Adrenal gland (tissue), 9 donors: ENCODE measurements at regions not wholly inside any gene's neighbourhood (a gene's known extent, or its start where the extent isn't known, plus 50 kb on each side); places are given as distances from the start of the nearest gene placed in this dataset.
"Not testable (repeated sequence)": the region's sequence is repeated elsewhere in the genome, so short reads cannot be mapped to it uniquely, and the experiment has no call there.

Source experiments
- DNase-seq, 7 donors: peaks; one replicate each; pipeline ENCODE4 v3.0.0-alpha.2; 2019 to 2020
- H3K27ac ChIP-seq, 5 donors: fragments of 200-600 bp; sonication (generic) in 4 of 5; 1 replicate in 3 of 5; 2 replicates in 2 of 5; pipeline versions ENCODE4 v1.5.1 to v1.8.0; 2016 to 2020; ENCODE audit warnings: mild to moderate bottlenecking in 1 of 5
- H3K27me3 ChIP-seq: fragments of 200-600 bp; 2 replicates; pipeline ENCODE4 v1.8.0; 2021
- H3K36me3 ChIP-seq, 2 donors: fragments of 200-600 bp; replicated peaks in 1 of 2; 1 replicate in 1 of 2; 2 replicates in 1 of 2; pipeline versions ENCODE4 v1.5.1 to v1.8.0; 2018 to 2022
- H3K4me1 ChIP-seq, 2 donors: fragments of 200-600 bp; replicated peaks in 1 of 2; 1 replicate in 1 of 2; 2 replicates in 1 of 2; pipeline versions ENCODE4 v1.5.1 to v1.8.0; 2018 to 2021
- H3K4me3 ChIP-seq, 4 donors: fragments of 200-600 bp; sonication (generic) in 3 of 4; one replicate each; pipeline ENCODE4 v1.5.1; 2016 to 2018
- H3K9me3 ChIP-seq, 3 donors: fragments of 200-600 bp; sonication (generic) in 1 of 3; replicated peaks in 1 of 3; 1 replicate in 2 of 3; 2 replicates in 1 of 3; pipeline versions ENCODE4 v1.5.1 to v1.8.0; 2016 to 2021
- POLR2A ChIP-seq, 2 donors: fragments of 450-650 bp; IDR thresholded peaks; one replicate each; pipeline ENCODE4 v1.6.1; 2017; ENCODE audit warnings: antibody characterized with exemption in 2 of 2, mild to moderate bottlenecking in 2 of 2, moderate library complexity in 1 of 2
- WGBS, 4 donors: extraction: QIAGEN DNeasy Blood & Tissue Kit in 2 of 4; methylation state at CpG; one replicate each; pipeline versions ENCODE4 v1.1.5 to v1.1.7; 2013 to 2017; 5-methylcytosine and 5-hydroxymethylcytosine counted together
- intact Hi-C, 2 donors: fragments of 100-400 bp; cut with DNase I; formaldehyde crosslinking; loops; one replicate each; pipeline versions ENCODE4 v1.14.1 to v1.15.0; 2022 to 2023
- TF ChIP-seq, protein P1 (sequence below), 6 experiments: fragments of 450-650 bp in 4 of 6; fragments of 200-600 bp in 2 of 6; sonication (generic) in 1 of 6; IDR thresholded peaks; 1 replicate in 5 of 6; 2 replicates in 1 of 6; pipeline versions ENCODE4 v1.5.1 to v1.8.0; 2016 to 2021; ENCODE audit warnings: antibody characterized with exemption in 6 of 6, mild to moderate bottlenecking in 2 of 6, moderate library complexity in 1 of 6
- donor health status: healthy with polysubstance abuse.
- donor health status: Bipolar disorder and iron deficiency.
- donor health status: DM: yes; HTN: yes; CAD: no.
- donor health status: DM: no; HTN: no; CAD: no.
- donor health status: DM: no; HTN: no; CAD: no.

GRCh38 chr4:3585567-3585966 is 53.3 kb upstream of the LRPAP1 start:
- 41 to 53% (median 46%) methylated on average over 7 of the region's 7 CpGs for WGBS, 4 donors
- H3K27me3 ChIP-seq, intact Hi-C loops, H3K9me3 ChIP-seq, H3K36me3 ChIP-seq, H3K4me3 ChIP-seq, H3K4me1 ChIP-seq, H3K27ac ChIP-seq: not testable (repeated sequence)
- DNase-seq = peak in 3 of 7 donors; percentile 14 to 53 (median 22)

GRCh38 chr4:3582091-3582475 is 49.9 kb upstream of the LRPAP1 start:
- TF ChIP-seq, protein P1, sequence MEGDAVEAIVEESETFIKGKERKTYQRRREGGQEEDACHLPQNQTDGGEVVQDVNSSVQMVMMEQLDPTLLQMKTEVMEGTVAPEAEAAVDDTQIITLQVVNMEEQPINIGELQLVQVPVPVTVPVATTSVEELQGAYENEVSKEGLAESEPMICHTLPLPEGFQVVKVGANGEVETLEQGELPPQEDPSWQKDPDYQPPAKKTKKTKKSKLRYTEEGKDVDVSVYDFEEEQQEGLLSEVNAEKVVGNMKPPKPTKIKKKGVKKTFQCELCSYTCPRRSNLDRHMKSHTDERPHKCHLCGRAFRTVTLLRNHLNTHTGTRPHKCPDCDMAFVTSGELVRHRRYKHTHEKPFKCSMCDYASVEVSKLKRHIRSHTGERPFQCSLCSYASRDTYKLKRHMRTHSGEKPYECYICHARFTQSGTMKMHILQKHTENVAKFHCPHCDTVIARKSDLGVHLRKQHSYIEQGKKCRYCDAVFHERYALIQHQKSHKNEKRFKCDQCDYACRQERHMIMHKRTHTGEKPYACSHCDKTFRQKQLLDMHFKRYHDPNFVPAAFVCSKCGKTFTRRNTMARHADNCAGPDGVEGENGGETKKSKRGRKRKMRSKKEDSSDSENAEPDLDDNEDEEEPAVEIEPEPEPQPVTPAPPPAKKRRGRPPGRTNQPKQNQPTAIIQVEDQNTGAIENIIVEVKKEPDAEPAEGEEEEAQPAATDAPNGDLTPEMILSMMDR (IDR thresholded peaks at IDR 0.05) = no peak
- TF ChIP-seq POLR2A (IDR thresholded peaks at IDR 0.05) = no peak
- Histone ChIP-seq H3K4me1 (no peaks in the 10 kb centered on the region), H3K4me3 (no peak overlapping the region), H3K27ac (no peak overlapping the region), H3K27me3 (no peaks in the 10 kb centered on the region), H3K36me3 (no peaks in the 10 kb centered on the region), H3K9me3 (no peaks in the 10 kb centered on the region)
- no peak for DNase-seq
- 50 to 91% (median 78%) methylated on average over 1 to 5 of the region's 5 CpGs; no CpG with 5 or more reads in 1 of the 4 donors for WGBS, 4 donors
- intact Hi-C loops = no loop called here
